ENCODE measurements at regions not wholly inside any gene's neighbourhood (a gene's known extent, or its start where the extent isn't known, plus 50 kb on each side); places are given as distances from the start of the nearest gene placed in this dataset.

DNA sequence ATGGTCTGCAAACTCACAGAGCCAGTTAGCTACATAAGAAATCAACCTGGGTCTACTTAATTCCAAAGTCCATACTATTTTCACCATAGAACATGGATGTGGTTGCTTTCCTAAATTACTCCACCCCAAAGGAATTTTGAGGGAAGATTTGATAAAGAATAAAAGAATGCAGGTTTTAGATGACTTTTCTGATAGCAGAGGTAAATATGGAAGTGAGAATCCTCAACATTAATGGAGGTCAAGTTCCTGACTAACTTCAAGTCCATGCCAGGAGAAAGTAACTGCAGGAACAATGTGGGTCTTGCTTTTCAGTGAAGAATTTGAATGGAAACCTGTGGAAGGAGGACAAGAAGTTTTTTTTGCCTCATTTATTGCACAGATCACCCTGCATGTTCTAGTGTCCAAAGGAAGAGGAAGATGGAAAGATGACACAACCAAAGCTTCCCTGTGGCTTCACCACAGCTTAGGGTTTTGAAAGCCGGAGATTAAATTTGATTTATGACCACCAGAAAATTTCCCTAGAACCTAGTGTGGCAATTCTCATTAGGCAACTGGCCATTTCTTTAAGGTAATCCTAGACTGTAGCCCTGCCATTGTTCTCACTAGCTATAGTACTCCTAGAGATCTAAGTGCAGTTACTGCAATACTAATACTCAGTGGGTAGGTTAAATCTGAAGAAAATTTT is 429.7 kb downstream of the RAP2B start:
- no peak for TF ChIP-seq EZH2 (IDR thresholded peaks at IDR 0.05)
- TF ChIP-seq POLR2AphosphoS5 (IDR thresholded peaks at IDR 0.05; ENCODE audit: borderline replicate concordance, low read depth, low read length) = no peak
- no peak for TF ChIP-seq FOXP2 (optimal IDR thresholded peaks at IDR 0.05; ENCODE audit: control extremely low read depth, extremely low read length, insufficient read depth)

All from SK-N-MC (cell line).